ENCODE measurements at regions not wholly inside any gene's neighbourhood (a gene's known extent, or its start where the extent isn't known, plus 50 kb on each side); places are given as distances from the start of the nearest gene placed in this dataset.
A peak's percentile ranks its signal among the peaks of the same experiment; 100 is the strongest.

- intact Hi-C loops (cut with micrococcal nuclease; ENCODE audit: unreplicated experiment), result loop anchor here (5.0 to 10.0 kb wide), 5 partner anchors 205 to 663 kb away; no protein-coding TSS in a partner anchor
- TF ChIP-seq EZH2 (IDR thresholded peaks at IDR 0.05; ENCODE audit: borderline replicate concordance, low read depth, low read length, poor library complexity, severe bottlenecking) (no peak), CTCF (conservative IDR thresholded peaks at IDR 0.05; ENCODE audit: low read depth, low read length) (no peak)
- DNase-seq (ENCODE audit: low spot score), result no peak
- ChIA-PET POLR2A (ENCODE audit: low non-redundant PET) (no interaction called here), CTCF (interaction anchor here (0.7 kb wide), 1 partner anchor 346 kb away, joined by 4 read pairs; no protein-coding TSS in a partner anchor)
- Histone ChIP-seq H3K4me1 (ENCODE audit: insufficient read depth, low read length, poor library complexity, severe bottlenecking) (peaks cover 7% of the 10 kb centered on the region), H3K27me3 (replicated peaks; ENCODE audit: insufficient read depth, low read depth, low read length, poor library complexity) (peaks cover 92% of the 10 kb centered on the region), H3K27ac (ENCODE audit: low read depth, low read length, poor library complexity, severe bottlenecking) (no peak overlapping the region), H3K4me3 (ENCODE audit: low read depth, low read length, poor library complexity, severe bottlenecking) (peak overlapping the region; percentile 45), H3K36me3 (ENCODE audit: insufficient read depth, low read length, poor library complexity, severe bottlenecking) (no peaks in the 10 kb centered on the region), H3K9me3 (ENCODE audit: low read depth, low read length, poor library complexity, severe bottlenecking) (no peaks in the 10 kb centered on the region)
- no TSS peak for BruUV-seq (replicated peaks)
Measured at GRCh38 chr18:22560275-22560610, 142.5 kb upstream of the CTAGE1 start.

GRCh38 chr18:22560797-22561196, 143.1 kb upstream of the CTAGE1 start:
- no peaks in the 10 kb centered on the region for H3K36me3 ChIP-seq (ENCODE audit: insufficient read depth, low read length, poor library complexity, severe bottlenecking)
- TF ChIP-seq EZH2 (IDR thresholded peaks at IDR 0.05; ENCODE audit: borderline replicate concordance, low read depth, low read length, poor library complexity, severe bottlenecking) (no peak), CTCF (conservative IDR thresholded peaks at IDR 0.05; ENCODE audit: low read depth, low read length) (no peak)
- H3K27me3 ChIP-seq (replicated peaks; ENCODE audit: insufficient read depth, low read depth, low read length, poor library complexity), result peaks cover 92% of the 10 kb centered on the region
- BruUV-seq (replicated peaks), result no TSS peak
- intact Hi-C loops (cut with micrococcal nuclease; ENCODE audit: unreplicated experiment), result loop anchor here (5.0 to 10.0 kb wide), 5 partner anchors 206 to 663 kb away; no protein-coding TSS in a partner anchor
- H3K4me3 ChIP-seq (ENCODE audit: low read depth, low read length, poor library complexity, severe bottlenecking), result no peak overlapping the region
- no peak overlapping the region for H3K27ac ChIP-seq (ENCODE audit: low read depth, low read length, poor library complexity, severe bottlenecking)
- peaks cover 7% of the 10 kb centered on the region for H3K4me1 ChIP-seq (ENCODE audit: insufficient read depth, low read length, poor library complexity, severe bottlenecking)
- POLR2A ChIA-PET (ENCODE audit: low non-redundant PET), result no interaction called here
- CTCF ChIA-PET, result interaction anchor here (0.6 to 0.7 kb wide), 2 partner anchors 346 to 563 kb away, joined by 4 to 5 read pairs; no protein-coding TSS in a partner anchor
- no peak for DNase-seq (ENCODE audit: low spot score)
- no peaks in the 10 kb centered on the region for H3K9me3 ChIP-seq (ENCODE audit: low read depth, low read length, poor library complexity, severe bottlenecking)

- TF ChIP-seq CTCF (conservative IDR thresholded peaks at IDR 0.05; ENCODE audit: low read depth, low read length) (peak; percentile 77), EZH2 (IDR thresholded peaks at IDR 0.05; ENCODE audit: borderline replicate concordance, low read depth, low read length, poor library complexity, severe bottlenecking) (no peak)
- intact Hi-C loops (cut with micrococcal nuclease; ENCODE audit: unreplicated experiment), result loop anchor here (2.0 to 10.0 kb wide), 6 partner anchors 208 to 666 kb away; partner anchors contain the start of gene GATA6
- peaks cover 7% of the 10 kb centered on the region for H3K4me1 ChIP-seq (ENCODE audit: insufficient read depth, low read length, poor library complexity, severe bottlenecking)
- ChIA-PET POLR2A (ENCODE audit: low non-redundant PET) (no interaction called here), CTCF (interaction anchor here (0.6 kb wide), 4 partner anchors 184 to 565 kb away, joined by 3 to 4 read pairs (median 4); no protein-coding TSS in a partner anchor)
- peaks cover 91% of the 10 kb centered on the region for H3K27me3 ChIP-seq (replicated peaks; ENCODE audit: insufficient read depth, low read depth, low read length, poor library complexity)
- no peaks in the 10 kb centered on the region for H3K9me3 ChIP-seq (ENCODE audit: low read depth, low read length, poor library complexity, severe bottlenecking)
- no peak overlapping the region for H3K4me3 ChIP-seq (ENCODE audit: low read depth, low read length, poor library complexity, severe bottlenecking)
- BruUV-seq (replicated peaks), result no TSS peak
- no peak overlapping the region for H3K27ac ChIP-seq (ENCODE audit: low read depth, low read length, poor library complexity, severe bottlenecking)
- DNase-seq (ENCODE audit: low spot score), result peak; percentile 77
- no peaks in the 10 kb centered on the region for H3K36me3 ChIP-seq (ENCODE audit: insufficient read depth, low read length, poor library complexity, severe bottlenecking)
Measured at GRCh38 chr18:22563164-22563583, 145.5 kb upstream of the CTAGE1 start.
